Kasumi-1 (cell line): ENCODE measurements at regions not wholly inside any gene's neighbourhood (a gene's known extent, or its start where the extent isn't known, plus 50 kb on each side); places are given as distances from the start of the nearest gene placed in this dataset.
A peak's percentile ranks its signal among the peaks of the same experiment; 100 is the strongest.
"Not testable (repeated sequence)": the region's sequence is repeated elsewhere in the genome, so short reads cannot be mapped to it uniquely, and the experiment has no call there.

Experiments
- DNase-seq, 2 experiments: peaks; one replicate each; lab custom pipeline; 2025; lab: John Stamatoyannopoulos, UW

GRCh38 chr3:159455741-159456181 lies 532.9 kb upstream of the IL12A start:
- no peak for DNase-seq

DNA sequence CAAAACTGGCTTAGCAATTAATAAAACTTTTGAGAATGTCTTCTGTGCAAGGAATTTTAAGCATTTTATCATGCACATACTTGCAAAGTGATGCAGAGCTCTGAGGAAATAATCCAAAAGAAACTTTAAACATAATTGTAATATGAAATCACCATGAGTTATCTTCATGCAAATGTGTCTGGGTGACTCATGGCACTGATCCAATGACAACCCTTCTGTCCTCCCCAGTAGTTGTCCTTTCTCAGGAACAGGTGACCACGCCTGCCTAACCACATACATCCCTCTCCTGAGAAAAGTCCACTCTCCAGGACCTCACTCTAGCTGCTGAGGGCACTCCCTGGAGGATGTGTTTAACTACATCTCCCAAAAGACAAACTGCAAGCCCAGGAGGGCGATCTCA lies 530.6 kb upstream of the IL12A start:
- no peak for DNase-seq

DNA sequence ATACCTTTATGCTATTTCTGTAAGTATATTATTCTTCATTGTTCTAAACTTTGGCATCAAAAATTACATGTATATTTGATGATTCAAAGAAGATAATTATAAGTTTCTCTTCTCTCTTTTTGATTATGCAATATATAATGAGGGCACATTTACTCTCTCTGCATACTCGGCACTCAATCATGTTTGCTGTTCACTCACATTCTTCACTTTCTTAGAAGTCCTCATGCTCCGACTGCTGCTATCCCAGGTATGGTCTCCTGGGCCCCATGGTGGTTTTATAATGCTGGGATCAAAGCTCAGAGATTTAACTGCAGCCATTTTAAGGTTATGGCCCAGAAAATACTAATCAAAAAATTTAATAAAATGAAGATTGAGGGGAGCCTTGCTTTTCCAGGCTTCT lies 529.7 kb upstream of the IL12A start:
- DNase-seq = no peak

GRCh38 chr3:159472611-159473010 lies 516.0 kb upstream of the IL12A start:
- no peak for DNase-seq

DNA sequence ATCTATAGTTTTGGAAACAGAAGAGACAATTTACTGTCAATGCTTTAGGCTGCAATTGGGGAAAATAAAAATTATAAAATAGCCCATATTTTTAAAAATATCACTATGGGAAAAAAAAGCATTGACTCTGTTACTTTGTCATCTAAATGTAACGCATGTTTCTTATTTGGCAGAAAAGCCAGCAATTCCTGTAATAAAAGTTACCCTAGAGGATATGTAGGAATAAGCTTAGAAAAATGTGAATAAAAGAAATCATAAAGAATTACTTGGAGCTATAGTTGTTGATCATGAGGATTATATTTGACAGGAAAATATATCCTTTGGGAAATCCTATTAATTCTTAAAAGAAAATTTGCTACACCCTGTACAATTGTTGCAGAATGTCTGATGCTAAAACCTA lies 515.4 kb upstream of the IL12A start:
- DNase-seq = no peak

GRCh38 chr3:159480046-159480445 lies 508.6 kb upstream of the IL12A start:
- DNase-seq = no peak

DNA sequence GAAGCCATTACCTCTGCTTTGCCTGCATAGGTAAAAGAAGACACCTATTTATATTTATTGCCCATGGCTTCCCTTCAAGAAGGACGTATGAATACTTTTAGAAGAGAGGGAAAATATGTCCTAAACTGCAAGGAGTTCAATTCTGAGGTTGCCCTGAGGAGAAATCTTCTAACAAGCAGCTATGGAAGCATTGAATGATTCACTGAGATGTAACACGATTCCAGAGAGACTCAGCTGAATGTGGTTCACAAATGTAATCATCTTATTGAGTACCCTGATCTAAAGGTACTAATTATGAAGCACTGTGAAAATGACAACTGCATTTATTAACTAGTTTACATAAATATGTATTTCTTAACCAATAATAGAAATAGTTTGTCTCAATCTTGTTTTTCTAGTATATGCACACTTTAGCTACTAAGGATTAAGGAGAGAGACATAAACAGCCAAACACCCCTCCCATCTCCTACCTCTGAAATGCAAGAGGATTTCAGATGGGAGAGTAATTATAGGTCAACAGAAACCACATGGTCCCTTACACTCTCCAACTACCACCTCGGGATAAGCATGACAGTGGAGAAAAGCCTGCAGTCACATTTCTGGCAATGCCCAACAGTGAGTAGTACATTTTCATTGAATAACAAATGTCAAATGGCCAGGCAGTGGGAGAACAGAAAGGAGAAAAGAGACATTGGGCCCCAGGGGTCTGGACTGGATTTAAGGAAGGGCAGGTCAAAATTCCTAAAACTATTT lies 506.2 kb upstream of the IL12A start:
- DNase-seq = no peak

DNA sequence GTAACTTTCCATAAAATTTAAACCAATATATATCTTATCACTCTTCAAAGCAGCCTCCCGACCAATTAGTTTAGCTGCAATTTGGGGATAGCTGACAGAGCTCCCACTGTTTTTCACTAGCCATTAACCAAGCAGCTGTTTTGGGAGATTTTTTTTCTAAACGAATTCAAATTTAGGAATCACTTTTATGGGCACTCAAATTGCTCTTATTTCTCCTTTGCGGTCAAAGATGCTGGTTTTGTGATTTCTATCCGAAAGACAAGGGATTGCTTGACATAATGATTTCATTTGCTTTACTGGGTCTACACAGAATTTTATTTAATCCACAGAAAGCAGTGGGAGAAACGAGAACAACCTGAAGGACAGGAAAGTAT lies 505.7 kb upstream of the IL12A start:
- no peak for DNase-seq

- no peak for DNase-seq
These were observed 502.1 kb upstream of the IL12A start for GRCh38 chr3:159486580-159486979.

DNA sequence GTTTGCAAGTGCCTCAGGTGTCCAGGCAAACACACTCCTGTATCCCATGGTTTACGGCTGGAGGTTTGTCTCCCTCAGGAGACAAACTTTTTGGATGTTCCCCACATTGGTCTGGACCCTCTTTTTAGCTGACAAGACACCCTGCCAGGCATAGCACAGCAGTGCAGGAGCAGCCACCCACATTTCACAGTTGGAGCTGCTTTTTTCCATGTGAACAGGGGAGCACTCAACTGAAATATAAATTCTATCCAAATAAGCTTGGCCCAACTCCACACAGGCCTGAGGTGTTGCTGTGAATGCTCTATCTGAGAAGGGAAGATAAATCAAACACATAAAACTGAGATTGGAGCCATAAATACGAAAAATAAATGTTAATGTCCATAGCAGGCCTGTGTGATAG lies 501.3 kb upstream of the IL12A start:
- DNase-seq = no peak

GRCh38 chr3:159488602-159489001 lies 500.0 kb upstream of the IL12A start:
- no peak for DNase-seq

GRCh38 chr3:159497361-159497760 lies 491.3 kb upstream of the IL12A start:
- DNase-seq = no peak

DNA sequence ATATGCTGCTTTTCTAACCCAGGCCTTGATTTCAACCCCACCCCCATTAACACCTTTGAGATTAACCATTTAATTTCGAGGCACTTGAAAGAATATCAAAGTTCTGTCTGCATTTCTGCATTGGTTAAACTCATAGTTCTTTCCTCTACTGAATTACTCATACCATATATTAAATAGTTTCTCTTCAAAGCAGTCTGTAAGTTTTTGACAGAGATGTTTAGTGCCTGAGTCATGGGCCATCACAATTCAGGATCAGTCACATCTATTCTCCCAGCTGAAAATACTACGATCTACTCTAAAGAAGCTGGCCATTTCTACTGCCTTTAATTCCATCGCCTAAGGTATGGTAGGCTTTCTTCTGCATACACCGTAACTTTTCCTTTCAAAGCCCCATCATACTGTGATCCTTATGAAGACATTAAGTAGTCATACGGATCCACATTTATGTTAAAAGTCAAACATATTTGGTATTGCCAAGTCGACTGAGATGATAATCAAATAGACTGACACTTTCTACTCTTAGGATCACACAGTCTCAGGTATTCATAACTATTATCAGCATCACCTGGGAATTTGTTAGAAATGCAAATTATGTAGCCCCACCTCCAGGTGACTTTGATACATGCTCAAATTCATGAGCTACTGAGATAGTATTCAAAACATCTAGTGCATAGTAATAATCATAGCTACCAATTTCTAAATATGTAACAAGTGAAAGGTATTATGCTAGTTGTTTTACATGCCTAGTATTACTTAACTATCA lies 489.4 kb upstream of the IL12A start:
- no peak for DNase-seq

DNA sequence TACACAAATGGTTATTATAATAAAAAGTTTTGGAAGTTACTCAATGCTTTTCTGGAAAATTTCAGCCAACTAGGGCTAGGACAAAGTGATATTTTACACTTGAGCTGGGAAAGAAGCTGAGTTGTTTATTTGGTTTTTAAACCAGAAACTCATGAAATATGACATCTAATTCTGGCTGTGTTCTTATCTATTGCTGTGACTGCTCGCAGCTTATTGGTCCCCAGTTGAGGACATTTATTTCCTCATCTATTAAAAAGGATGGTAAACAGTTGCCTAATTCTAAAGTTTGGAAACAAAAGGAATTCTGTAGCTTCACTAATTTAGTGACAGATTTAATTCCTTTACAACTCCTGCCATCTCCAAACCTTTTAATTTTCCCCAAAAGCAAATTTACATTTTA lies 487.6 kb upstream of the IL12A start:
- no peak for DNase-seq

- no peak for DNase-seq
These were observed 485.6 kb upstream of the IL12A start for GRCh38 chr3:159502986-159503385.

DNA sequence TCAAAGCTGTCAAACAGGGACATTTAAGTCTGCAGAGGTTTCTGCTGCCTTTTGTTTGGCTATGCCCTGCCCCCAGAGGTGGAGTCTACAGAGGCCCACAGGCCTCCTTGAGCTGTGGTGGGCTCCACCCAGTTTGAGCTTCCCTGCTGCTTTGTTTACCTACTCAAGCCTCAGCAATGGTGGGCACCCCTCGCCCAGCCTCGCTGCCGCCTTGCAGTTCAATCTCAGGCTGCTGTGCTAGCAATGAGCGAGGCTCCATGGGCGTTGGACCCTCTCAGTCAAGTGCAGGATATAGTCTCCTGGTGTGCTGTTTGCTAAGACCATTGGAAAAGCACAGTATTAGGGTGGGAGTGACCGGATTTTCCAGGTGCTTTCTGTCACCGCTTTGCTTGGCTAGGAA lies 477.6 kb upstream of the IL12A start:
- DNase-seq = not testable (repeated sequence)

- DNase-seq = no peak
These were observed 475.2 kb upstream of the IL12A start for GRCh38 chr3:159513444-159513843.

DNA sequence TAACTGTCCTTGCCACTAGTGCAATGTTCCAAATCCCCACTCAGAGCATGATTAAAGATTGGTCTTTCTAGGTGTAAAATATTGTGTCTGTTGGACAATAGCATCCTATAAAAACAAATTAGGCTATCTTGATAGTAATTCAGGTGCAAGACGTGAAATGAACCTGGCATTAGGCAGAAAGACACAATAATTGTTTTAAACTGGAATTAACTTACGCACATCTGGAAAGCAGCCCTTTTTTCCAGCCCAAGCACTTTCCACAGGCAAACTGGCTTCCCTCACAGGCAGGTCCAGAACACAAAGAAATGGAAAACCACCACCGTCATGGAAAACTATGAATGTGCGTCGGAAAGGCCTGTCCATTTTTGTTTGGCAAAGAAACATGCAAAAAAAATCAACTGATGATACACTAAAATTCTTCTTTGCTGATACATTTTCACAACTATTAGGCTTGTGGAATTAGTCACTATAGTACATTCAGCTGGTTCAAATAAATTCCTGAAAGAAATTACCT lies 474.7 kb upstream of the IL12A start:
- no peak for DNase-seq

DNA sequence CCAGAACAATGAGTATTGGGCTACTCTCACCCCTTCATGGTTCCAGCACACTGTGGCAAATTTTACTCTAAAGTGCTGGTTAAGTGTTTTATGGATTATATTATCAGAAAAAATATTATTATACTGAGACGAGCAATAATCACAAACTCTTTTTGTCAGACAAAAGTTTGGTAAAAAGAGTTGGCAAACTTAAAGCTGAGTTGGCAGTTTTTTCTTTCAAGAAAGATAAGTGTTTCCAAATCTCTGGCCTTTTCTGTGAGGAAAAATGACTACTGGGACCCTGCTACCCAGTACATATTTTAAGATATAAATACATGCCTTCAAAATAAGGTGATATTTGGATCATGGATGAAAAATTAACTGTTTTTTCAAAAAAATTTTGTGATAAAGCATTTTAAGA lies 471.5 kb upstream of the IL12A start:
- no peak for DNase-seq

DNA sequence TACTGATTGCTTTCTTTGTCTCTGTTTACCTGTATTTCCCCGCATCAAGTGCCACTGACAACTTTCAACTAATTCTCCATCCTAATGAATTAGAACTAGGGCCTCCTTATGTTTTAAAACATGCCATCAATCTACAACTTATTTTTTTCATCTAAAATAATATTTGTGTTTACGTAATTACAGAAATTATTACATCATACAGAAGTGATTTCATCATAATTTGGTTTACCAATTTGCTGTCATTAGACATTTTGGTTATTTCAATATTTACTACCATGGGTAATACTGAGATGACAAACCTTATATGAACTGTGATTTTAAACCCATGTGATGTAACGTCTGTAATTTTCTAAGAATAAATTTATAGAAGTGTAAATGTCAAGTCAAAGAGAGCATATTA lies 468.0 kb upstream of the IL12A start:
- DNase-seq = no peak

- DNase-seq = no peak
These were observed 466.4 kb upstream of the IL12A start for GRCh38 chr3:159522276-159522675.

GRCh38 chr3:159528251-159528895 lies 460.3 kb upstream of the IL12A start:
- DNase-seq = no peak

GRCh38 chr3:159532577-159532976 lies 456.1 kb upstream of the IL12A start:
- DNase-seq = peak in 1 of 2 experiments; percentile 1
